Type B pancreatic cell (in vitro differentiated cells): ENCODE measurements at regions not wholly inside any gene's neighbourhood (a gene's known extent, or its start where the extent isn't known, plus 50 kb on each side); places are given as distances from the start of the nearest gene placed in this dataset.

Experiments used
- DNase-seq: peaks from one replicate; pipeline ENCODE4 v3.0.0; 2021; ENCODE audit warnings: mixed read lengths; ENCODE audit not compliant: unreplicated experiment; ENCODE audit errors: extremely low spot score
- H3K27ac Mint-ChIP-seq: 2 replicates; pipeline ENCODE4 v1.8.0; 2021; ENCODE audit warnings: mild to moderate bottlenecking, mixed read lengths
- H3K27me3 Mint-ChIP-seq: 2 replicates; pipeline ENCODE4 v1.8.0; 2021; ENCODE audit warnings: mixed read lengths
- H3K36me3 Mint-ChIP-seq: 2 replicates; pipeline ENCODE4 v1.8.0; 2021; ENCODE audit warnings: mixed read lengths
- H3K4me1 Mint-ChIP-seq: one replicate; pipeline ENCODE4 v1.8.0; 2021; ENCODE audit warnings: mixed read lengths; ENCODE audit not compliant: unreplicated experiment
- H3K4me3 Mint-ChIP-seq: 2 replicates; pipeline ENCODE4 v1.8.0; 2021; ENCODE audit warnings: mild to moderate bottlenecking, mixed read lengths
- H3K9me3 Mint-ChIP-seq: 2 replicates; pipeline ENCODE4 v1.8.0; 2021; ENCODE audit warnings: mixed read lengths
- CTCF ChIP-seq: fragments of 200-600 bp; sonication (generic); conservative IDR thresholded peaks from 2 replicates; pipeline ENCODE4 v1.5.0; 2021; ENCODE audit warnings: antibody characterized with exemption, mild to moderate bottlenecking

- Mint-ChIP-seq H3K4me1 (peaks cover 8% of the 10 kb centered on the region), H3K4me3 (no peak overlapping the region), H3K9me3 (no peaks in the 10 kb centered on the region), H3K27me3 (peaks cover 15% of the 10 kb centered on the region), H3K27ac (no peak overlapping the region), H3K36me3 (no peaks in the 10 kb centered on the region)
- TF ChIP-seq CTCF: no peak
- DNase-seq: no peak
These were observed 118.7 kb upstream of the KCTD1 start for GRCh38 chr18:26667046-26667445.

- Mint-ChIP-seq H3K9me3 (no peaks in the 10 kb centered on the region), H3K27ac (no peak overlapping the region), H3K4me1 (peaks cover 14% of the 10 kb centered on the region), H3K36me3 (no peaks in the 10 kb centered on the region), H3K27me3 (peaks cover 11% of the 10 kb centered on the region), H3K4me3 (no peak overlapping the region)
- TF ChIP-seq CTCF: no peak
- no peak for DNase-seq
These were observed 114.6 kb upstream of the KCTD1 start for GRCh38 chr18:26662996-26663395.

GRCh38 chr18:26657631-26658581, 109.6 kb upstream of the KCTD1 start:
- TF ChIP-seq CTCF: no peak

GRCh38 chr18:26656944-26657536, 108.7 kb upstream of the KCTD1 start:
- Mint-ChIP-seq H3K27ac (peak overlapping the region; percentile 90), H3K27me3 (peaks cover 12% of the 10 kb centered on the region), H3K36me3 (no peaks in the 10 kb centered on the region), H3K4me1 (peaks cover 51% of the 10 kb centered on the region), H3K4me3 (peak overlapping the region; percentile 96), H3K9me3 (no peaks in the 10 kb centered on the region)
- DNase-seq: peak; percentile 84
- TF ChIP-seq CTCF: peak; percentile 49

More at GRCh38 chr18:26657631-26658581, 109.6 kb upstream of the KCTD1 start:
- peak overlapping the region; percentile 96 for H3K4me3 Mint-ChIP-seq
- no peaks in the 10 kb centered on the region for H3K36me3 Mint-ChIP-seq
- peaks cover 45% of the 10 kb centered on the region for H3K4me1 Mint-ChIP-seq
- H3K27ac Mint-ChIP-seq: peak overlapping the region; percentile 90
- peaks cover 9% of the 10 kb centered on the region for H3K27me3 Mint-ChIP-seq
- H3K9me3 Mint-ChIP-seq: no peaks in the 10 kb centered on the region
- no peak for DNase-seq

- no peak for TF ChIP-seq CTCF
- Mint-ChIP-seq H3K9me3 (no peaks in the 10 kb centered on the region), H3K27me3 (peaks cover 12% of the 10 kb centered on the region), H3K4me1 (peaks cover 51% of the 10 kb centered on the region), H3K4me3 (peak overlapping the region; percentile 89), H3K36me3 (no peaks in the 10 kb centered on the region), H3K27ac (no peak overlapping the region)
- DNase-seq: peak; percentile 72
These were observed 108.1 kb upstream of the KCTD1 start for GRCh38 chr18:26656431-26656943.
